H9 (cell line): ENCODE measurements at regions not wholly inside any gene's neighbourhood (a gene's known extent, or its start where the extent isn't known, plus 50 kb on each side); places are given as distances from the start of the nearest gene placed in this dataset.

Experiments used
- DNase-seq: peaks from one replicate; pipeline ENCODE4 v3.0.0-alpha.2; 2017
- H2AFZ ChIP-seq: one replicate; pipeline ENCODE4 v1.6.1; 2013; ENCODE audit warnings: mild to moderate bottlenecking, low read length, control low read depth, moderate library complexity
- H2AK5ac ChIP-seq: 2 replicates; pipeline ENCODE4 v1.6.1; 2013; ENCODE audit warnings: low read length, control low read depth, mixed read lengths; ENCODE audit not compliant: insufficient read length
- H2BK120ac ChIP-seq: one replicate; pipeline ENCODE4 v1.6.1; 2013; ENCODE audit warnings: low read depth, mild to moderate bottlenecking, low read length, control low read depth, inconsistent platforms; ENCODE audit not compliant: poor library complexity, severe bottlenecking
- H2BK12ac ChIP-seq: 2 replicates; pipeline ENCODE4 v1.6.1; 2013; ENCODE audit warnings: low read length, control low read depth, mixed read lengths, low read depth; ENCODE audit not compliant: insufficient read length
- H2BK15ac ChIP-seq: 2 replicates; pipeline ENCODE4 v1.6.1; 2013; ENCODE audit warnings: low read depth, low read length, control low read depth
- H2BK20ac ChIP-seq: one replicate; pipeline ENCODE4 v1.6.1; 2013; ENCODE audit warnings: low read depth, mild to moderate bottlenecking, low read length, control low read depth, inconsistent platforms; ENCODE audit not compliant: poor library complexity, severe bottlenecking
- H2BK5ac ChIP-seq: 2 replicates; pipeline ENCODE4 v1.6.1; 2013; ENCODE audit warnings: low read length, control low read depth, mixed read lengths; ENCODE audit not compliant: insufficient read length
- H3K14ac ChIP-seq: 2 replicates; pipeline ENCODE4 v1.6.1; 2013; ENCODE audit warnings: low read length, control low read depth; ENCODE audit not compliant: insufficient read depth
- H3K18ac ChIP-seq: 2 replicates; pipeline ENCODE4 v1.6.1; 2013; ENCODE audit warnings: low read depth, mild to moderate bottlenecking, mixed read lengths, low read length, control low read depth; ENCODE audit not compliant: insufficient read length
- H3K23ac ChIP-seq: 2 replicates; pipeline ENCODE4 v1.6.1; 2013; ENCODE audit warnings: low read length, control low read depth, mixed read lengths, low read depth; ENCODE audit not compliant: insufficient read length
- H3K23me2 ChIP-seq: 2 replicates; pipeline ENCODE4 v1.6.1; 2013; ENCODE audit warnings: low read depth, mild to moderate bottlenecking, mixed read lengths, low read length, control low read depth; ENCODE audit not compliant: insufficient read length, poor library complexity, severe bottlenecking
- H3K27ac ChIP-seq: 2 replicates; pipeline ENCODE4 v1.5.1; 2013; ENCODE audit warnings: low read length, control low read depth, mixed read lengths, low read depth; ENCODE audit not compliant: insufficient read length
- H3K27me3 ChIP-seq: 2 replicates; pipeline ENCODE4 v1.6.1; 2013; ENCODE audit warnings: low read length, control low read depth, inconsistent platforms; ENCODE audit not compliant: insufficient read depth
- H3K4ac ChIP-seq: 2 replicates; pipeline ENCODE4 v1.6.1; 2013; ENCODE audit warnings: low read depth, mild to moderate bottlenecking, control low read depth, inconsistent platforms, low read length, moderate library complexity
- H3K4me1 ChIP-seq: 2 replicates; pipeline ENCODE4 v1.6.1; 2013; ENCODE audit warnings: low read length, control low read depth, inconsistent platforms; ENCODE audit not compliant: insufficient read depth
- H3K4me2 ChIP-seq: 2 replicates; pipeline ENCODE4 v1.6.1; 2013; ENCODE audit warnings: low read length, control low read depth, mixed read lengths; ENCODE audit not compliant: insufficient read length, insufficient read depth
- H3K56ac ChIP-seq: 2 replicates; pipeline ENCODE4 v1.6.1; 2013; ENCODE audit warnings: low read depth, mild to moderate bottlenecking, mixed read lengths, low read length, control low read depth; ENCODE audit not compliant: insufficient read length
- H3K79me1 ChIP-seq: 2 replicates; pipeline ENCODE4 v1.6.1; 2013; ENCODE audit warnings: low read depth, mild to moderate bottlenecking, moderate library complexity, low read length, control low read depth, inconsistent platforms; ENCODE audit not compliant: insufficient read depth, poor library complexity, severe bottlenecking
- H3K79me2 ChIP-seq: 2 replicates; pipeline ENCODE4 v1.6.1; 2013; ENCODE audit warnings: low read length, control low read depth, inconsistent platforms; ENCODE audit not compliant: insufficient read depth
- H3K9ac ChIP-seq: 2 replicates; pipeline ENCODE4 v1.6.1; 2013; ENCODE audit warnings: low read length, control low read depth, mixed read lengths; ENCODE audit not compliant: insufficient read length; ENCODE audit errors: extremely low read depth
- H3K9me3 ChIP-seq: one replicate; pipeline ENCODE4 v1.6.1; 2013; ENCODE audit warnings: low read depth, low read length, inconsistent platforms; ENCODE audit not compliant: control insufficient read depth
- H3T11ph ChIP-seq: one replicate; pipeline ENCODE4 v1.6.1; 2013; ENCODE audit warnings: mild to moderate bottlenecking, low read length, control low read depth, inconsistent platforms
- H4K20me1 ChIP-seq: one replicate; pipeline ENCODE4 v1.6.1; 2013; ENCODE audit not compliant: control insufficient read depth, insufficient read length, insufficient read depth
- H4K5ac ChIP-seq: 2 replicates; pipeline ENCODE4 v1.6.1; 2013; ENCODE audit warnings: low read depth, mild to moderate bottlenecking, mixed read lengths, low read length, control low read depth; ENCODE audit not compliant: insufficient read length
- H4K8ac ChIP-seq: replicated peaks from 2 replicates; pipeline ENCODE4 v1.6.1; 2013; ENCODE audit warnings: low read length, control low read depth, mixed read lengths, low read depth; ENCODE audit not compliant: insufficient read length
- H4K91ac ChIP-seq: 2 replicates; pipeline ENCODE4 v1.6.1; 2013; ENCODE audit warnings: low read depth, mild to moderate bottlenecking, moderate library complexity, mixed read lengths, low read length, control low read depth; ENCODE audit not compliant: insufficient read length
- H3K27ac Mint-ChIP-seq, 3 experiments: 2 replicates in 2 of 3; 3 replicates in 1 of 3; pipeline ENCODE4 v1.8.0; 2020 to 2021; ENCODE audit warnings: mixed read lengths in 3 of 3, mild to moderate bottlenecking in 1 of 3, moderate library complexity in 1 of 3
- H3K27me3 Mint-ChIP-seq: 2 replicates; pipeline ENCODE4 v1.8.0; 2021; ENCODE audit warnings: low read depth, mild to moderate bottlenecking, moderate library complexity, mixed read lengths
- H3K36me3 Mint-ChIP-seq, 3 experiments: 2 replicates in 2 of 3; 3 replicates in 1 of 3; pipeline ENCODE4 v1.8.0; 2020 to 2021; ENCODE audit warnings: low read depth in 3 of 3, mixed read lengths in 3 of 3; ENCODE audit not compliant: insufficient read depth in 1 of 3
- H3K4me1 Mint-ChIP-seq, 2 experiments: 2 replicates each; pipeline ENCODE4 v1.8.0; 2020; ENCODE audit warnings: mixed read lengths in 2 of 2
- H3K4me3 Mint-ChIP-seq, 2 experiments: 2 replicates in 1 of 2; 3 replicates in 1 of 2; pipeline ENCODE4 v1.8.0; 2020 to 2021; ENCODE audit warnings: mild to moderate bottlenecking in 2 of 2, mixed read lengths in 2 of 2, moderate library complexity in 1 of 2
- H3K9me3 Mint-ChIP-seq, 2 experiments: 2 replicates in 1 of 2; 3 replicates in 1 of 2; pipeline ENCODE4 v1.8.0; 2020; ENCODE audit warnings: mild to moderate bottlenecking in 2 of 2, mixed read lengths in 2 of 2, moderate library complexity in 1 of 2
- WGBS: extraction: QIAGEN DNeasy Blood & Tissue Kit; methylation state at CpG from one replicate; pipeline ENCODE4 v1.1.7; 2013; ENCODE audit warnings: missing lambda C conversion rate, low lambda C conversion rate, mixed read lengths; ENCODE audit not compliant: insufficient read length; ENCODE audit errors: extremely low coverage; 5-methylcytosine and 5-hydroxymethylcytosine counted together
- TF ChIP-seq, protein P1 (sequence below): fragments of 200-600 bp; sonication (generic); conservative IDR thresholded peaks from 3 replicates; pipeline ENCODE4 v1.8.0; 2021; ENCODE audit warnings: antibody characterized with exemption, mild to moderate bottlenecking

DNA sequence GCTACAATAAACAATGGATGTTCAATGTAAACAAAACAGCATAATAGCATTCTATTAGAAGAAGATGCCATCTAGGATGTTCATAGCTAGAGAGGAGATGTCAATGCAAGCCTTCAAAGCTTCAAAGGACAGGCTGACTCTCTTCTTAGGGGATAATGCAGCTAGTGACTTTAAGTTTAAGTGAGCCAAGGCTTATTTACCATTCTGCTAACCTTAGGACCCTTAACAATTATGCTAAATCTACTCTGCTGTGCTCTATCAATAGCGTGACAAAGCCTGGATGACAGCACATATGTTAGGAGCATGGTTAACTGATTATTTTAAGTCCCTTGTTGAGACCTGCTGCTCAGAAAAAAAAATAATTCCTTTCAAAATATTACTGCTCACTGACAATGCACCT lies 106.0 kb upstream of the SSTR1 start:
- Histone ChIP-seq H2BK20ac (no peak overlapping the region), H3K56ac (no peak overlapping the region), H3K4me2 (no peak overlapping the region), H2BK120ac (no peak overlapping the region), H2AK5ac (no peak overlapping the region), H4K91ac (no peak overlapping the region), H3K27me3 (no peaks in the 10 kb centered on the region), H3T11ph (no peak overlapping the region), H3K14ac (no peak overlapping the region), H3K18ac (no peak overlapping the region), H3K4ac (no peak overlapping the region), H3K9ac (no peak overlapping the region), H2BK12ac (no peak overlapping the region), H3K23ac (no peak overlapping the region), H4K8ac (no peak overlapping the region), H2BK15ac (no peak overlapping the region), H3K27ac (no peak overlapping the region), H3K79me1 (no peaks in the 10 kb centered on the region), H4K5ac (no peak overlapping the region), H3K9me3 (no peaks in the 10 kb centered on the region), H2BK5ac (no peak overlapping the region), H3K4me1 (no peaks in the 10 kb centered on the region), H4K20me1 (no peaks in the 10 kb centered on the region), H3K79me2 (no peaks in the 10 kb centered on the region), H2AFZ (no peak overlapping the region), H3K23me2 (no peaks in the 10 kb centered on the region)
- Mint-ChIP-seq H3K4me1 (no peaks in the 10 kb centered on the region), H3K9me3 (peaks cover 16 to 32% of the 10 kb centered on the region in 2 experiments), H3K4me3 (no peak overlapping the region), H3K36me3 (peaks cover 3 to 26% (median 11%) of the 10 kb centered on the region in 3 experiments), H3K27me3 (no peaks in the 10 kb centered on the region), H3K27ac (no peak overlapping the region)
- DNase-seq, result no peak
- WGBS, result no CpG with 5 or more reads among the region's 1 CpG
- TF ChIP-seq, protein P1, sequence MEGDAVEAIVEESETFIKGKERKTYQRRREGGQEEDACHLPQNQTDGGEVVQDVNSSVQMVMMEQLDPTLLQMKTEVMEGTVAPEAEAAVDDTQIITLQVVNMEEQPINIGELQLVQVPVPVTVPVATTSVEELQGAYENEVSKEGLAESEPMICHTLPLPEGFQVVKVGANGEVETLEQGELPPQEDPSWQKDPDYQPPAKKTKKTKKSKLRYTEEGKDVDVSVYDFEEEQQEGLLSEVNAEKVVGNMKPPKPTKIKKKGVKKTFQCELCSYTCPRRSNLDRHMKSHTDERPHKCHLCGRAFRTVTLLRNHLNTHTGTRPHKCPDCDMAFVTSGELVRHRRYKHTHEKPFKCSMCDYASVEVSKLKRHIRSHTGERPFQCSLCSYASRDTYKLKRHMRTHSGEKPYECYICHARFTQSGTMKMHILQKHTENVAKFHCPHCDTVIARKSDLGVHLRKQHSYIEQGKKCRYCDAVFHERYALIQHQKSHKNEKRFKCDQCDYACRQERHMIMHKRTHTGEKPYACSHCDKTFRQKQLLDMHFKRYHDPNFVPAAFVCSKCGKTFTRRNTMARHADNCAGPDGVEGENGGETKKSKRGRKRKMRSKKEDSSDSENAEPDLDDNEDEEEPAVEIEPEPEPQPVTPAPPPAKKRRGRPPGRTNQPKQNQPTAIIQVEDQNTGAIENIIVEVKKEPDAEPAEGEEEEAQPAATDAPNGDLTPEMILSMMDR, result no peak
